Fibroblast of the aortic adventitia (primary cell): ENCODE measurements at regions not wholly inside any gene's neighbourhood (a gene's known extent, or its start where the extent isn't known, plus 50 kb on each side); places are given as distances from the start of the nearest gene placed in this dataset.
"Not testable (repeated sequence)": the region's sequence is repeated elsewhere in the genome, so short reads cannot be mapped to it uniquely, and the experiment has no call there.

ENCODE experiments used
- DNase-seq: peaks from one replicate; pipeline ENCODE4 v3.0.0-alpha.2; 2010; ENCODE audit warnings: low read depth
- H3K4me3 ChIP-seq: 2 replicates; pipeline ENCODE4 v1.5.1; 2011; ENCODE audit warnings: low read depth, mild to moderate bottlenecking, control low read depth, low read length, moderate library complexity
- CTCF ChIP-seq: IDR thresholded peaks from 2 replicates; pipeline ENCODE4 v1.5.1; 2011; ENCODE audit warnings: mild to moderate bottlenecking, low read length, control low read depth, inconsistent platforms; ENCODE audit not compliant: insufficient read depth

GRCh38 chr5:101662263-101662662, 633.8 kb downstream of the SLCO4C1 start:
- no peak overlapping the region for H3K4me3 ChIP-seq
- no peak for TF ChIP-seq CTCF
- no peak for DNase-seq

- no peak for TF ChIP-seq CTCF
- no peak for DNase-seq
- H3K4me3 ChIP-seq: no peak overlapping the region
Observed at GRCh38 chr5:101658433-101658832, 637.7 kb downstream of the SLCO4C1 start.

- H3K4me3 ChIP-seq: no peak overlapping the region
- no peak for TF ChIP-seq CTCF
- no peak for DNase-seq
Observed at GRCh38 chr5:101653996-101654395, 642.1 kb downstream of the SLCO4C1 start.

- no peak overlapping the region for H3K4me3 ChIP-seq
- no peak for TF ChIP-seq CTCF
- no peak for DNase-seq
Observed at GRCh38 chr5:101647861-101648260, 648.2 kb downstream of the SLCO4C1 start.

GRCh38 chr5:101643794-101644193, 652.3 kb downstream of the SLCO4C1 start:
- no peak for TF ChIP-seq CTCF
- no peak for DNase-seq
- no peak overlapping the region for H3K4me3 ChIP-seq

GRCh38 chr5:101637599-101637998, 658.5 kb downstream of the SLCO4C1 start:
- TF ChIP-seq CTCF: no peak
- no peak for DNase-seq
- no peak overlapping the region for H3K4me3 ChIP-seq

- DNase-seq, H3K4me3 ChIP-seq: not testable (repeated sequence)
Observed at GRCh38 chr5:101627770-101628169, 668.3 kb downstream of the SLCO4C1 start.
